ENCODE measurements at regions not wholly inside any gene's neighbourhood (a gene's known extent, or its start where the extent isn't known, plus 50 kb on each side); places are given as distances from the start of the nearest gene placed in this dataset.

DNA sequence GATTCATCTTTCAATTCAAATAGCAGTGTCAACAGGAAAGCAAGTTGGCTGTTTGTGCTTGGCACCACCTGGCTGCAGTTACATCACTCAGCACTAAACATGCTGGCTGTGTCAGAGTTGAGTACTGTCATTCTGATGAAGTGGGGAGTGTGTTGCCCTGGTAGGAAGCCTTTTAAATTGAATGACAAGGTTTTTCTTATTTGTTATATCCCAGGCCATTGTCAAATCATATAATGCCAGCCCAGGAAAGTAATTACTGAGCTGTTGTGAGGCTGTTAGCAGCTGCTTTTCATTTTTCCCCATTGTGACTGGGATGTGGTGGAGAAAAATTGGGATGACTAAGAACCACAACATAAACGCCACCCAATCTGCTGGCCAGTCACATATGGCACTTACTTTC is 106.5 kb upstream of the PRKD1 start:
- intact Hi-C loops (cut with DNase I; ENCODE audit: low total_unique reads), result no loop called here
- no peak for DNase-seq
- Histone ChIP-seq H3K4me3 (no peak overlapping the region), H3K4me1 (no peaks in the 10 kb centered on the region), H3K27me3 (no peaks in the 10 kb centered on the region), H3K9me3 (no peaks in the 10 kb centered on the region), H3K27ac (no peak overlapping the region), H3K36me3 (ENCODE audit: low read depth, missing control alignments) (no peaks in the 10 kb centered on the region)
- TF ChIP-seq, protein P1, sequence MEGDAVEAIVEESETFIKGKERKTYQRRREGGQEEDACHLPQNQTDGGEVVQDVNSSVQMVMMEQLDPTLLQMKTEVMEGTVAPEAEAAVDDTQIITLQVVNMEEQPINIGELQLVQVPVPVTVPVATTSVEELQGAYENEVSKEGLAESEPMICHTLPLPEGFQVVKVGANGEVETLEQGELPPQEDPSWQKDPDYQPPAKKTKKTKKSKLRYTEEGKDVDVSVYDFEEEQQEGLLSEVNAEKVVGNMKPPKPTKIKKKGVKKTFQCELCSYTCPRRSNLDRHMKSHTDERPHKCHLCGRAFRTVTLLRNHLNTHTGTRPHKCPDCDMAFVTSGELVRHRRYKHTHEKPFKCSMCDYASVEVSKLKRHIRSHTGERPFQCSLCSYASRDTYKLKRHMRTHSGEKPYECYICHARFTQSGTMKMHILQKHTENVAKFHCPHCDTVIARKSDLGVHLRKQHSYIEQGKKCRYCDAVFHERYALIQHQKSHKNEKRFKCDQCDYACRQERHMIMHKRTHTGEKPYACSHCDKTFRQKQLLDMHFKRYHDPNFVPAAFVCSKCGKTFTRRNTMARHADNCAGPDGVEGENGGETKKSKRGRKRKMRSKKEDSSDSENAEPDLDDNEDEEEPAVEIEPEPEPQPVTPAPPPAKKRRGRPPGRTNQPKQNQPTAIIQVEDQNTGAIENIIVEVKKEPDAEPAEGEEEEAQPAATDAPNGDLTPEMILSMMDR (IDR thresholded peaks at IDR 0.05), result no peak
- no peak for TF ChIP-seq POLR2A (IDR thresholded peaks at IDR 0.05)
- WGBS, 2 donors, result 82 to 96% methylated on average over 1 of the region's 1 CpG

DNA sequence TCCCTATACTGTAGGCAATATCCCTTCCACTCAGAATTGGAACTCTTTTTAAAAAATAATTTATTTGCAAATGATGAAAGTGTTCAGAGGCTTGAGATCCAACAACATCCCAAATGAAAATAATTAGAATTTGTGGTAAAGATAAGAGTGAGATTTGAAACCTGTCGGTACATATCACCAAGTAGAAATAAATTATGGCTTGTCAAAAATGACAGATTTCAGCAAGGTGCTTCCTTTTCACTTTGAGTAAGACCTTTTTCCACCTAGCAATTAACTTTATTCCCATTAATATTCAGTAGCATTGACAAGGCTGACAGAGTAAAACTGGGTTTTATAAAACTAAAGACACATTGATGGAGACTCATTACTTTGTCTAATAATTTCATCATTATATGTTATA is 107.7 kb upstream of the PRKD1 start:
- Histone ChIP-seq H3K27me3 (no peaks in the 10 kb centered on the region), H3K4me1 (no peaks in the 10 kb centered on the region), H3K36me3 (ENCODE audit: low read depth, missing control alignments) (no peaks in the 10 kb centered on the region), H3K9me3 (no peaks in the 10 kb centered on the region), H3K4me3 (no peak overlapping the region), H3K27ac (no peak overlapping the region)
- no peak for TF ChIP-seq POLR2A (IDR thresholded peaks at IDR 0.05)
- TF ChIP-seq, protein P1 (IDR thresholded peaks at IDR 0.05), result no peak
- DNase-seq, result no peak
- intact Hi-C loops (cut with DNase I; ENCODE audit: low total_unique reads), result no loop called here
- 63 to 78% methylated on average over 1 of the region's 1 CpG for WGBS, 2 donors

DNA sequence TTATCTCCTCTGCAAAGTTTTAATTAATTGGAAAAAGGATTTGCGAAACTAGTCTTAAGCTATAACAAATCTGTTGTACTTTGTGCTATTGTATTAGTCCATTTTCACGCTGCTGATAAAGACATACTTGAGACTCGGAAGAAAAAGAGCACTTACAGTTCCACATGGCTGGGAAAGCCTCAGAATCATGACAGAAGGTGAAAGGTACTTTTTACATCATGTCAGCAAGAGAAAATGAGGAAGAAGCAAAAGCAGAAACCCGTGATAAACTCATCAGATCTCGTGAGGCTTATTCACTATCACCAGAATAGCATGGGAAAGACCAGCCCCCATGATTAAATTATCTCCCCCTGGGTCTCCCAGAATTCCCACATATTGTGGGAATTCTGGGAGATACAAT is 118.1 kb upstream of the PRKD1 start:
- intact Hi-C loops (cut with DNase I; ENCODE audit: low total_unique reads), result no loop called here
- H3K27ac ChIP-seq, result no peak overlapping the region
- DNase-seq, result no peak
- no peaks in the 10 kb centered on the region for H3K9me3 ChIP-seq
- 81 to 90% methylated on average over 5 of the region's 5 CpGs for WGBS, 2 donors
- TF ChIP-seq POLR2A (IDR thresholded peaks at IDR 0.05), result no peak
- TF ChIP-seq, protein P1 (IDR thresholded peaks at IDR 0.05), result no peak
- H3K4me3 ChIP-seq, result no peak overlapping the region
- H3K27me3 ChIP-seq, result no peaks in the 10 kb centered on the region
- no peaks in the 10 kb centered on the region for H3K4me1 ChIP-seq
- H3K36me3 ChIP-seq (ENCODE audit: low read depth, missing control alignments), result no peaks in the 10 kb centered on the region

GRCh38 chr14:30053103-30053502 is 125.5 kb upstream of the PRKD1 start:
- intact Hi-C loops (cut with DNase I; ENCODE audit: low total_unique reads), result no loop called here
- Histone ChIP-seq H3K27ac (no peak overlapping the region), H3K27me3 (no peaks in the 10 kb centered on the region), H3K36me3 (ENCODE audit: low read depth, missing control alignments) (no peaks in the 10 kb centered on the region), H3K4me1 (no peaks in the 10 kb centered on the region), H3K4me3 (no peak overlapping the region), H3K9me3 (no peaks in the 10 kb centered on the region)
- WGBS, 2 donors, result 66 to 69% methylated on average over 2 of the region's 2 CpGs
- DNase-seq, result no peak
- TF ChIP-seq, protein P1 (IDR thresholded peaks at IDR 0.05), result no peak
- no peak for TF ChIP-seq POLR2A (IDR thresholded peaks at IDR 0.05)

GRCh38 chr14:30054201-30054600 is 126.6 kb upstream of the PRKD1 start:
- TF ChIP-seq, protein P1 (IDR thresholded peaks at IDR 0.05), result no peak
- TF ChIP-seq POLR2A (IDR thresholded peaks at IDR 0.05), result no peak
- H3K36me3 ChIP-seq (ENCODE audit: low read depth, missing control alignments), result no peaks in the 10 kb centered on the region
- H3K27ac ChIP-seq, result no peak overlapping the region
- H3K4me1 ChIP-seq, result no peaks in the 10 kb centered on the region
- no peak overlapping the region for H3K4me3 ChIP-seq
- intact Hi-C loops (cut with DNase I; ENCODE audit: low total_unique reads), result no loop called here
- no peaks in the 10 kb centered on the region for H3K27me3 ChIP-seq
- DNase-seq, result no peak
- H3K9me3 ChIP-seq, result no peaks in the 10 kb centered on the region
